AG04450 (cell line): ENCODE measurements at regions not wholly inside any gene's neighbourhood (a gene's known extent, or its start where the extent isn't known, plus 50 kb on each side); places are given as distances from the start of the nearest gene placed in this dataset.

Experiments
- CTCF ChIA-PET: fragments of 300-600, 350-600 bp; formaldehyde crosslinking; extraction: SDS; loops from one replicate; lab custom pipeline; 2022; ENCODE audit warnings: antibody characterized with exemption, inconsistent platforms; lab: Charles Lee
- POLR2A ChIA-PET: fragments of 350-600 bp; formaldehyde crosslinking; extraction: SDS; loops from one replicate; lab custom pipeline; 2021; ENCODE audit warnings: antibody characterized with exemption, inconsistent platforms; lab: Yijun Ruan, JAX
- DNase-seq: peaks from one replicate; pipeline ENCODE4 v3.0.0-alpha.2; 2011; ENCODE audit warnings: low read depth, low spot score
- H3K27ac ChIP-seq: one replicate; pipeline ENCODE4 v1.5.1; 2012; ENCODE audit warnings: low read depth, low read length, control low read depth
- H3K27me3 ChIP-seq: one replicate; pipeline ENCODE4 v1.6.0; 2012; ENCODE audit warnings: low read length; ENCODE audit not compliant: control insufficient read depth, insufficient read depth
- H3K4me3 ChIP-seq: 2 replicates; pipeline ENCODE4 v1.5.1; 2011; ENCODE audit warnings: mild to moderate bottlenecking, low read depth, low read length, control low read depth
- H3K9me3 ChIP-seq: 2 replicates; pipeline ENCODE4 v1.5.1; 2012; ENCODE audit warnings: low read length; ENCODE audit not compliant: control insufficient read depth, insufficient read depth
- CTCF ChIP-seq: IDR thresholded peaks from 2 replicates; pipeline ENCODE4 v1.5.1; 2011; ENCODE audit warnings: low read depth, low read length, control low read depth, inconsistent platforms

DNA sequence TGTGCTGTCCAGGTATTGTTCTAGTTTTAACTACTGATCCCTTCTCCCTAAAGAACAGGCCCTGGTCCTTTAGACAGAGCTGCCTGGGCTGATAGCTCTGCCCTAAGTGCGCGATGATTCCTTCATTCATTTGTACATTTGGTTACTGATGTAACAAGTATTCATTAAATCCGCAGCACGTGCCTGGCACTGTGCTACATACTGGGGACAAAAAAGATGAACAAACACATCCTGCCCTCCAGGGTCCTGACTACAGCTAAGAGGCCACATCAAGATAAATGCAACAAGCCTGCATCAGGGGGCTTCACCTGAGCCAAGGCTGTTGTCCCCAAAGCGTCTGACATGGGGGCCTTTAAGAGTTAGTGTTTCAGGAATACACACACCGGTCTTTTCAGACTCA lies 99.0 kb upstream of the PODXL start:
- Histone ChIP-seq H3K9me3 (no peaks in the 10 kb centered on the region; the same call in 1 of the 2 replicates), H3K27me3 (peaks cover 12% of the 10 kb centered on the region), H3K4me3 (no peak overlapping the region), H3K27ac (no peak overlapping the region)
- TF ChIP-seq CTCF = no peak
- ChIA-PET CTCF (interaction anchor here (0.6 to 2.9 kb wide), 17 partner anchors 9 to 166 kb away, joined by 3 to 85 read pairs (median 4); no protein-coding TSS in a partner anchor), POLR2A (no interaction called here)
- no peak for DNase-seq

DNA sequence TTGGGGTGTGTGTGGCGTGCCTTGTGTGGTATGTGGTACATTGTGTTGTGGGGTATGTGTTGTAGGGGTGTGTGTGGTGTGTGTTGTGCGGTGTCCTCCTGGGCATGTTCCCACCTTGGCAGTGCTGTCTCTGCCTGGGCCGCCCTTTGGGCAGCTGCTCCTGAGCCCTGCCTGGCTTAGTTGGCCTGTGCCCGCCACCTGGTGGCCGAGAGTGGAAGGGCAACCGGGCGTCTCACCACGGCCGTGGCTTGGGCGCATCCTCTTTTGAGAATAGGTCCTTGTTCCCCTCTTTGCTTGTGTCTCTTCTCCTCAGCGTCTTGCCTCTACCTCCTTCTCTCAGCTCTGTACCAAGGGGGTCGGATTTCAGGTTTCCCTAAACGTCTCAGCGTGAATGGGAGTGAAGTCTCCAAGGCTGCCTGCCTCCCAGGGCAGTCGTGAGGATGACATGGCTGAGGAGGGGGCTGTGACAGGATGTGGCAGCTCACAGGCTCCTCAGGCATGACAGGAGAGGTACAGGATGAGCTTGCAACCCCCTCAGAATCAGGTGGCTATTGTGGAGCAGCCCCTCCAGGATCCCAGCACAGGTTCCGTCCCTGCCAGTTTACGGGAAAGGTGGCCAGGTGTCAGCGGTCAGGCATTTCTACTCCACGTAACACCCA lies 98.4 kb upstream of the PODXL start:
- ChIA-PET CTCF (interaction anchor here (0.6 to 2.9 kb wide), 19 partner anchors 9 to 1308 kb away, joined by 3 to 85 read pairs (median 4); no protein-coding TSS in a partner anchor), POLR2A (no interaction called here)
- no peak overlapping the region for H3K27ac ChIP-seq
- H3K9me3 ChIP-seq = no peaks in the 10 kb centered on the region; the same call in 1 of the 2 replicates
- peak; percentile 45 for DNase-seq
- peaks cover 12% of the 10 kb centered on the region for H3K27me3 ChIP-seq
- peak; percentile 92 for TF ChIP-seq CTCF
- H3K4me3 ChIP-seq = no peak overlapping the region

DNA sequence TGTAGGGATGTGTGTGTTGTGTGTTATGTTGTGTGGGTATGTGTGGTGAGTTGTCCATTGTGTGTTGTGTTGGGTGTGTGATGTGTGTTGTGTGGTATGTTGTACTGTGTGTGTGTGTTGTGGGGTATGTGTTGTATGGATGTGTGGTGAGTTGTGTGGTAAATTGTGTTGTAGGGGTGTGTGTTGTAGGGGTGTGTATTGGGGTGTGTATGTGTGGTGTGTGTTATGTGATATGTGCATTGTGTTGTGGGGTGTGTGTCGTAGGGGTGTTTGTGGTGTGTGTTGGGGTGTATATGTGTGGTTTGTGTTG lies 97.8 kb upstream of the PODXL start:
- Histone ChIP-seq H3K27ac (no peak overlapping the region), H3K4me3 (no peak overlapping the region), H3K27me3 (peaks cover 12% of the 10 kb centered on the region), H3K9me3 (no peaks in the 10 kb centered on the region; the same call in 1 of the 2 replicates)
- CTCF ChIA-PET = interaction anchor here (0.6 to 2.9 kb wide), 13 partner anchors 12 to 1309 kb away, joined by 3 to 85 read pairs (median 4); no protein-coding TSS in a partner anchor
- POLR2A ChIA-PET = no interaction called here
- no peak for DNase-seq
- TF ChIP-seq CTCF = no peak

GRCh38 chr7:131653418-131654248 lies 97.2 kb upstream of the PODXL start:
- no peak for DNase-seq
- Histone ChIP-seq H3K4me3 (no peak overlapping the region), H3K27me3 (peaks cover 12% of the 10 kb centered on the region), H3K9me3 (no peaks in the 10 kb centered on the region; the same call in 1 of the 2 replicates), H3K27ac (no peak overlapping the region)
- ChIA-PET POLR2A (no interaction called here), CTCF (interaction anchor here (1.0 to 2.9 kb wide), 5 partner anchors 109 to 164 kb away, joined by 4 to 85 read pairs (median 20); no protein-coding TSS in a partner anchor)
- no peak for TF ChIP-seq CTCF
